ENCODE measurements at regions not wholly inside any gene's neighbourhood (a gene's known extent, or its start where the extent isn't known, plus 50 kb on each side); places are given as distances from the start of the nearest gene placed in this dataset.

DNA sequence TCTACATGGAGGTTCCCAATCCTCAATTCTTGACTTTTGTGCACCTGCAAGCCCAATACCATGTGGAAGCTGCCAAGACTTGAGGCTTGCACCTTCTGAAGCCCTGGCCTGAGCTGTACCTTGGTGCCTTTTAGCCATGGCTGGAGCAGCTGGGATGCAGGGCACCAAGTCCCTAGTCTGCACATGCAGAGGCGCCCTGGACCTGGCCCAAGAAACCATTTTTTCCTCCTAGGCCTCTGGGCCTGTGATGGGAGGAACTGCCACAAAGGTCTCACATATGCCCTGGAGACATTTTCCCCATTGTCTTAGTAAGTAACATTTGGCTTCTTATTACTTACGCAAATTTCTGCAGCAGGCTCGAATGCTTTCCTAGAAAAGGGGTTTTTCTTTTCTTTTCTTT, 431.9 kb upstream of the ANO5 start:
- Mint-ChIP-seq H3K4me1 (ENCODE audit: unreplicated experiment) (no peaks in the 10 kb centered on the region), H3K36me3 (no peaks in the 10 kb centered on the region), H3K27ac (no peak overlapping the region), H3K9me3 (no peaks in the 10 kb centered on the region), H3K27me3 (no peaks in the 10 kb centered on the region), H3K4me3 (no peak overlapping the region)
- no peak for TF ChIP-seq CTCF (conservative IDR thresholded peaks at IDR 0.05)
- no peak for DNase-seq (ENCODE audit: extremely low spot score, unreplicated experiment)

- H3K27me3 Mint-ChIP-seq, result no peaks in the 10 kb centered on the region
- no peak overlapping the region for H3K27ac Mint-ChIP-seq
- no peak for TF ChIP-seq CTCF (conservative IDR thresholded peaks at IDR 0.05)
- no peaks in the 10 kb centered on the region for H3K4me1 Mint-ChIP-seq (ENCODE audit: unreplicated experiment)
- H3K4me3 Mint-ChIP-seq, result no peak overlapping the region
- DNase-seq (ENCODE audit: extremely low spot score, unreplicated experiment), result no peak
- H3K9me3 Mint-ChIP-seq, result no peaks in the 10 kb centered on the region
- H3K36me3 Mint-ChIP-seq, result no peaks in the 10 kb centered on the region
Observed at GRCh38 chr11:21768388-21768787, 424.5 kb upstream of the ANO5 start.

DNA sequence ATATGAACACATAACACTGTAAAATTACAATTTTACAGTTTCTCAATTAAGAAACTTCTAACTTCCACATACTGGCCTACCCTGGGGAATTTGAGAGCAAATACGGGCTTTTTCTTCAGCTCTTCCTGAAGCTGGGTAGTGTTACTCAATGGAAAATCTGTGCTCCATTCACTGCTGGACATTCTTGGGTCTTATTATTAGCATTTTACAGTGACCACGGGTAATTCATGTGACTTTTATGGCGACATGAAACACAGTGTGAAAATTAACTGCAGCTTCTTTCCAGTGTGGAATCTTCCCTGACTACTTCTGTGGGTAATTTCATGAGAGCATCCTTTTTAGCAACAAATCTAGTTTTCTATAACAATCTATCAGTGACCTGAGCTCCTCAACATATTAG, 423.7 kb upstream of the ANO5 start:
- Mint-ChIP-seq H3K4me3 (no peak overlapping the region), H3K27ac (no peak overlapping the region), H3K27me3 (no peaks in the 10 kb centered on the region), H3K9me3 (no peaks in the 10 kb centered on the region), H3K36me3 (no peaks in the 10 kb centered on the region), H3K4me1 (ENCODE audit: unreplicated experiment) (no peaks in the 10 kb centered on the region)
- DNase-seq (ENCODE audit: extremely low spot score, unreplicated experiment), result no peak
- TF ChIP-seq CTCF (conservative IDR thresholded peaks at IDR 0.05), result no peak

DNA sequence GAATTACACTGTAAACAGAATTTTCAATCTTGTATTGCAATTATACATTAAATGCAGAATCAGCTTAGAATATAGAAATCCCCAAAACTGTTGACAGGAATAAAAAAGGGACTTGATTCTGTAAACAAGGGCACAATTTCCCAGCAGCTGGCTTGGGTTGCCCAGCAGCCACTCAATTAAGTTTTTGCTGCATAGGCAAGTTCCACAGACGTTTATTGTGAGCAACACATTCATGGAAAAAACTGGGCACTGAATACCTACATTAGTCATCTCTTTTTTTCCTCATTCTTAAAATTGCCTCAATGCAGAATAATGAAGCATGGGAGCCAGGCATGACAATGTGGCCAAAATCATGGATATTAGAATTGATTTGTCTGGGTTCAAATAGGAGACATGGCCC, 421.8 kb upstream of the ANO5 start:
- no peak for DNase-seq (ENCODE audit: extremely low spot score, unreplicated experiment)
- Mint-ChIP-seq H3K4me3 (no peak overlapping the region), H3K4me1 (ENCODE audit: unreplicated experiment) (no peaks in the 10 kb centered on the region), H3K27ac (no peak overlapping the region), H3K36me3 (no peaks in the 10 kb centered on the region), H3K27me3 (no peaks in the 10 kb centered on the region), H3K9me3 (no peaks in the 10 kb centered on the region)
- TF ChIP-seq CTCF (conservative IDR thresholded peaks at IDR 0.05), result no peak

DNA sequence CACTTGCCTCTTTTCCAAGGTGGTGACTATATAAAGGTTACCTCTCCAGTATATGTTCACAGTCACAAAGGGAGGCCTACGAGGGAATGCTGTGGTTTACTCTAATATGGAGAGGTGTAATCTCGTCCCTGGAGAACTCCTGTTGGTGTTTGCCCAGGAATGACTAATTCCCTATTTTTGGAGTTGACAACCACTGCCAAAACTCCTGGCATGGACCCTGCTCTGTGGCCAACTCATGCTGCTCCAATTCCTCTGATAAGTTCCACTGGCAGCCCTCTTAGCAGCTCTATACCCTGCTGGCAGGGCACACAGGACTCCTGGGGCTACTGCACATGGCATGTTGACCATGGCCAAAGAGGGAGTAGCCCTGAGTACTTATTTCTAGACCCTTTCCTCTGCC, 418.7 kb upstream of the ANO5 start:
- no peak for DNase-seq (ENCODE audit: extremely low spot score, unreplicated experiment)
- H3K4me1 Mint-ChIP-seq (ENCODE audit: unreplicated experiment), result no peaks in the 10 kb centered on the region
- TF ChIP-seq CTCF (conservative IDR thresholded peaks at IDR 0.05), result no peak
- no peaks in the 10 kb centered on the region for H3K36me3 Mint-ChIP-seq
- no peaks in the 10 kb centered on the region for H3K27me3 Mint-ChIP-seq
- no peak overlapping the region for H3K27ac Mint-ChIP-seq
- H3K4me3 Mint-ChIP-seq, result no peak overlapping the region
- H3K9me3 Mint-ChIP-seq, result no peaks in the 10 kb centered on the region

DNA sequence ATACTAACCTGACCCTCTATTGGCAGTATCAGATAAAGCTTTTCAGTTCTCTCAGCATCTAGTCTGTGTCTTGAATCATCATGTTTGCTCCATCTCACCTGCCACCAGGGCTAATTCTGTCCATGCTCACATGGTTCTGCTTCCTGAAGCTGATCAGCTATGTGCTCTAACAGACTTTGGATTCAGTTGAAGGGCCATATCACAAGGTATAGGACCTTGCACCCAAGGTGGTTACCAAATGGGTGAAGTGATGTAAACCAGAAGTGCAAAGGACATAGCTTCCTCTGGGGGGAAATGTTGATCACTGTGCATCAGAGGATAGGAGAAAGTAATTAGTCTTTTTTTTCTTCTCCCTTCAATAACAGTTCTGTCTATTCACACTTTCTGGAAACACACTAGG, 417.0 kb upstream of the ANO5 start:
- TF ChIP-seq CTCF (conservative IDR thresholded peaks at IDR 0.05), result no peak
- Mint-ChIP-seq H3K9me3 (no peaks in the 10 kb centered on the region), H3K36me3 (no peaks in the 10 kb centered on the region), H3K4me3 (no peak overlapping the region), H3K4me1 (ENCODE audit: unreplicated experiment) (no peaks in the 10 kb centered on the region), H3K27ac (no peak overlapping the region), H3K27me3 (no peaks in the 10 kb centered on the region)
- DNase-seq (ENCODE audit: extremely low spot score, unreplicated experiment), result no peak
